HepG2 (cell line): ENCODE measurements at regions not wholly inside any gene's neighbourhood (a gene's known extent, or its start where the extent isn't known, plus 50 kb on each side); places are given as distances from the start of the nearest gene placed in this dataset.

ENCODE experiments used
- ATAC-seq: fragments of 200-7000 bp; cut with Tn5 transposase; 3 replicates; pipeline ENCODE4 v1.9.1; 2020; ENCODE audit warnings: mild to moderate bottlenecking, moderate library complexity
- BruUV-seq: library from RNA; stranded (reverse); fragments of 400-500 nt; replicated peaks from 2 replicates; lab custom pipeline; 2021; lab: Mats Ljungman, UMichigan
- CTCF ChIA-PET: fragments of 300-600 bp; formaldehyde crosslinking; extraction: SDS; loops from one replicate; lab custom pipeline; 2021; ENCODE audit warnings: low total read pairs, inconsistent platforms, low intra/inter-chr PET ratio; lab: Yijun Ruan, JAX
- POLR2A ChIA-PET: fragments of 350-600 bp; sonication (Branson Sonifier 250); formaldehyde crosslinking; loops from one replicate; lab custom pipeline; 2020; ENCODE audit warnings: antibody characterized with exemption, inconsistent platforms; lab: Yijun Ruan, JAX
- DNase-seq: peaks from one replicate; pipeline ENCODE4 v3.0.0-alpha.2; 2015; ENCODE audit warnings: low spot score
- FAIRE-seq: peaks from 3 replicates; lab custom pipeline; 2011; peaks lifted over from hg19 to GRCh38; lab: Jason Lieb, UNC
- H2AFZ ChIP-seq: one replicate; pipeline ENCODE4 v1.6.1; 2011; ENCODE audit warnings: low read length, inconsistent platforms
- H3K27ac ChIP-seq: fragments of 300-600 bp; 3 replicates; pipeline ENCODE4 v1.8.0; 2011; ENCODE audit warnings: mixed run types, mild to moderate bottlenecking, mixed read lengths, low read length, inconsistent platforms; ENCODE audit not compliant: insufficient read depth; ENCODE audit errors: extremely low read length
- H3K27me3 ChIP-seq, 2 experiments: fragments of 200-600 bp in 1 of 2; 2 replicates in 1 of 2; 3 replicates in 1 of 2; pipeline versions ENCODE4 v1.6.0 to v1.8.0; 2011; ENCODE audit warnings: low read length in 2 of 2, mild to moderate bottlenecking in 2 of 2, moderate library complexity in 2 of 2, inconsistent platforms in 1 of 2; ENCODE audit not compliant: insufficient read depth in 2 of 2, control insufficient read depth in 1 of 2
- H3K36me3 ChIP-seq, 2 experiments: fragments of 200-600 bp in 1 of 2; replicated peaks in 1 of 2; 2 replicates in 1 of 2; 3 replicates in 1 of 2; pipeline versions ENCODE4 v1.5.1 to v1.8.0; 2011; ENCODE audit warnings: low read length in 2 of 2, inconsistent platforms in 1 of 2; ENCODE audit not compliant: insufficient read depth in 2 of 2, control insufficient read depth in 1 of 2
- H3K4me1 ChIP-seq: 2 replicates; pipeline ENCODE4 v1.5.1; 2012; ENCODE audit warnings: low read length, inconsistent platforms; ENCODE audit not compliant: insufficient read depth
- H3K4me2 ChIP-seq: 2 replicates; pipeline ENCODE4 v1.6.0; 2011; ENCODE audit warnings: low read depth, low read length, inconsistent platforms
- H3K4me3 ChIP-seq, 3 experiments: fragments of 200-600 bp in 1 of 3; sonication (generic), shearing (Covaris generic) in 1 of 3; replicated peaks in 1 of 3; 2 replicates each; pipeline ENCODE4 v1.5.1; 2011 to 2016; ENCODE audit warnings: low read length in 3 of 3, inconsistent platforms in 2 of 3, low read depth in 2 of 3, mild to moderate bottlenecking in 2 of 3, control low read depth in 1 of 3, mixed read lengths in 1 of 3; ENCODE audit not compliant: insufficient read depth in 1 of 3
- H3K79me2 ChIP-seq: one replicate; pipeline ENCODE4 v1.6.1; 2011; ENCODE audit warnings: low read length, inconsistent platforms; ENCODE audit not compliant: insufficient read depth
- H3K9ac ChIP-seq: 2 replicates; pipeline ENCODE4 v1.6.0; 2011; ENCODE audit warnings: mild to moderate bottlenecking, low read depth, low read length, inconsistent platforms; ENCODE audit not compliant: insufficient read depth
- H3K9me3 ChIP-seq: 2 replicates; pipeline ENCODE4 v1.5.1; 2012; ENCODE audit warnings: mild to moderate bottlenecking, low read length
- H4K20me1 ChIP-seq: 2 replicates; pipeline ENCODE4 v1.6.0; 2011; ENCODE audit warnings: inconsistent platforms, mild to moderate bottlenecking, low read length, moderate library complexity; ENCODE audit not compliant: insufficient read depth
- ADNP ChIP-seq: sonication (generic); formaldehyde crosslinking; IDR thresholded peaks from 2 replicates; pipeline ENCODE4 v1.4.0; 2020; ENCODE audit warnings: missing genetic modification reagents
- ASH2L ChIP-seq: fragments of 300-600, 200-600 bp; sonication (generic); IDR thresholded peaks from 2 replicates; pipeline ENCODE4 v1.7.0; 2017; ENCODE audit warnings: low read depth, mild to moderate bottlenecking, moderate library complexity, mixed read lengths, low read length; ENCODE audit not compliant: insufficient read length
- KMT2A ChIP-seq: sonication (generic); formaldehyde crosslinking; IDR thresholded peaks from 2 replicates; pipeline ENCODE4 v1.4.0; 2020; ENCODE audit warnings: missing genetic modification reagents
- NR0B2 ChIP-seq: sonication (generic); formaldehyde crosslinking; IDR thresholded peaks from 2 replicates; pipeline ENCODE4 v1.4.0; 2020; ENCODE audit warnings: mild to moderate bottlenecking, missing genetic modification reagents
- SNAI1 ChIP-seq: sonication (generic); formaldehyde crosslinking; IDR thresholded peaks from 2 replicates; pipeline ENCODE4 v1.5.0; 2020; ENCODE audit warnings: mild to moderate bottlenecking, missing genetic modification reagents, borderline replicate concordance
- ZBTB2 ChIP-seq: sonication (generic); formaldehyde crosslinking; IDR thresholded peaks from 2 replicates; pipeline ENCODE4 v1.8.0; 2022; ENCODE audit warnings: low read depth, missing genetic modification reagents
- ZNF710 ChIP-seq: sonication (generic); formaldehyde crosslinking; IDR thresholded peaks from 2 replicates; pipeline ENCODE4 v1.5.0; 2020; ENCODE audit warnings: mild to moderate bottlenecking, missing genetic modification reagents, borderline replicate concordance
- WGBS: methylation state at CpG from one replicate; pipeline ENCODE4 v1.1.6; 2017; ENCODE audit warnings: low lambda C conversion rate; 5-methylcytosine and 5-hydroxymethylcytosine counted together
- in situ Hi-C: cut with HindIII; loops from 2 replicates; pipeline ENCODE4 v1.10.0; 2017; ENCODE audit warnings: low pct_unique_long_range_greater_than_20kb; ENCODE audit not compliant: extremely low pct_ligation_motif_present
- intact Hi-C: fragments of 100-400 bp; cut with micrococcal nuclease; formaldehyde crosslinking; loops from one replicate; pipeline ENCODE4 v1.10.0; 2022; ENCODE audit not compliant: unreplicated experiment

GRCh38 chr14:83047059-83047830 lies 1513.6 kb upstream of the SEL1L start:
- no peaks in the 10 kb centered on the region for H3K4me1 ChIP-seq
- no TSS peak for BruUV-seq
- intact Hi-C loops: no loop called here
- H4K20me1 ChIP-seq: no peaks in the 10 kb centered on the region
- no peak for FAIRE-seq
- H3K9me3 ChIP-seq: peaks cover 50% of the 10 kb centered on the region
- ATAC-seq: no peak
- H3K79me2 ChIP-seq: no peaks in the 10 kb centered on the region
- POLR2A ChIA-PET: no interaction called here
- H3K4me2 ChIP-seq: no peak overlapping the region
- DNase-seq: no peak
- no peak overlapping the region for H3K9ac ChIP-seq
- H3K36me3 ChIP-seq: no peaks in the 10 kb centered on the region
- in situ Hi-C loops: no loop called here
- WGBS: 0% methylated on average over 2 of the region's 2 CpGs
- H3K4me3 ChIP-seq: no peak overlapping the region
- no peaks in the 10 kb centered on the region for H3K27me3 ChIP-seq
- H3K27ac ChIP-seq: no peak overlapping the region
- TF ChIP-seq ADNP (CRISPR knock-in tag) (no peak), ASH2L (no peak), ZNF710 (CRISPR knock-in tag) (no peak), SNAI1 (CRISPR knock-in tag) (no peak), ZBTB2 (CRISPR knock-in tag) (no peak), NR0B2 (CRISPR knock-in tag) (no peak), KMT2A (CRISPR knock-in tag) (no peak)
- CTCF ChIA-PET: no interaction called here
- H2AFZ ChIP-seq: no peak overlapping the region
